Nephron progenitor cell (in vitro differentiated cells): ENCODE measurements at regions not wholly inside any gene's neighbourhood (a gene's known extent, or its start where the extent isn't known, plus 50 kb on each side); places are given as distances from the start of the nearest gene placed in this dataset.

ENCODE experiments used
- DNase-seq: peaks from one replicate; pipeline ENCODE4 v3.0.0; 2021
- H3K27ac Mint-ChIP-seq: 2 replicates; pipeline ENCODE4 v1.8.0; 2021; ENCODE audit warnings: mild to moderate bottlenecking, moderate library complexity, mixed read lengths
- H3K27me3 Mint-ChIP-seq: 2 replicates; pipeline ENCODE4 v1.8.0; 2021; ENCODE audit warnings: mild to moderate bottlenecking, low read depth, mixed read lengths; ENCODE audit not compliant: poor library complexity
- H3K36me3 Mint-ChIP-seq: 2 replicates; pipeline ENCODE4 v1.8.0; 2021; ENCODE audit warnings: low read depth, mixed read lengths
- H3K4me1 Mint-ChIP-seq: 2 replicates; pipeline ENCODE4 v1.8.0; 2021; ENCODE audit warnings: mixed read lengths
- H3K4me3 Mint-ChIP-seq: 2 replicates; pipeline ENCODE4 v1.8.0; 2021; ENCODE audit warnings: mild to moderate bottlenecking, moderate library complexity, mixed read lengths
- H3K9me3 Mint-ChIP-seq: 2 replicates; pipeline ENCODE4 v1.8.0; 2021; ENCODE audit warnings: mild to moderate bottlenecking, moderate library complexity, mixed read lengths
- CTCF ChIP-seq: fragments of 200-600 bp; sonication (generic); IDR thresholded peaks from 2 replicates; pipeline ENCODE4 v1.5.0; 2021; ENCODE audit warnings: antibody characterized with exemption

GRCh38 chr20:40602381-40602780, 86.7 kb downstream of the MAFB start:
- H3K27ac Mint-ChIP-seq, result no peak overlapping the region
- peaks cover 22% of the 10 kb centered on the region for H3K9me3 Mint-ChIP-seq
- no peaks in the 10 kb centered on the region for H3K27me3 Mint-ChIP-seq
- no peak for DNase-seq
- peaks cover 6% of the 10 kb centered on the region for H3K36me3 Mint-ChIP-seq
- no peak overlapping the region for H3K4me3 Mint-ChIP-seq
- TF ChIP-seq CTCF, result no peak
- peaks cover 5% of the 10 kb centered on the region for H3K4me1 Mint-ChIP-seq

GRCh38 chr20:40600441-40601219, 88.4 kb downstream of the MAFB start:
- H3K4me1 Mint-ChIP-seq, result peaks cover 5% of the 10 kb centered on the region
- peak overlapping the region; percentile 7 for H3K27ac Mint-ChIP-seq
- H3K27me3 Mint-ChIP-seq, result peaks cover 8% of the 10 kb centered on the region
- DNase-seq, result no peak
- H3K9me3 Mint-ChIP-seq, result peaks cover 22% of the 10 kb centered on the region
- no peak overlapping the region for H3K4me3 Mint-ChIP-seq
- peaks cover 6% of the 10 kb centered on the region for H3K36me3 Mint-ChIP-seq
- TF ChIP-seq CTCF, result no peak

DNA sequence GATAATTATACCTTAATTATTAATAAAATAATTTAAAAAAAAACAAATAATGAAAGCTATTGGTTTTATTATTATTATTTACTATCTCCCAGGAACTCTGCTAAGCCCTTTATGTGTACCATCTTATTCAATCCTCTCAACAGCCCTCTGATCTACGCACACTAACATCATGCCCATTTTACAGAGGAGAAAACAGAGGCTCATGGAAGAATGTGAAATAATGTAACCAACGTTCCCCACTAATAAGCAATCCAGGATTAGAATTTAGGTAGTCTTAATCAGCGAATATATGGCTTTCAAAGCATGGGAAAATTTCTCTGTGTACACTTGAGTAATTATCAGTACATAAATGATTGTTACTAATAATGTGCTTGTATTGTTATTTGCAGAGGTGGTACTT, 89.0 kb downstream of the MAFB start:
- Mint-ChIP-seq H3K27me3 (peaks cover 8% of the 10 kb centered on the region), H3K4me1 (peaks cover 5% of the 10 kb centered on the region), H3K27ac (no peak overlapping the region), H3K9me3 (peaks cover 22% of the 10 kb centered on the region), H3K4me3 (no peak overlapping the region), H3K36me3 (peaks cover 6% of the 10 kb centered on the region)
- TF ChIP-seq CTCF, result no peak
- DNase-seq, result no peak

- Mint-ChIP-seq H3K4me1 (no peaks in the 10 kb centered on the region), H3K36me3 (no peaks in the 10 kb centered on the region), H3K27me3 (peaks cover 54% of the 10 kb centered on the region), H3K4me3 (no peak overlapping the region), H3K27ac (no peak overlapping the region), H3K9me3 (peaks cover 4% of the 10 kb centered on the region)
- DNase-seq, result no peak
- no peak for TF ChIP-seq CTCF
Measured at GRCh38 chr20:40592941-40593340, 96.1 kb downstream of the MAFB start.

GRCh38 chr20:40591536-40591935, 97.5 kb downstream of the MAFB start:
- Mint-ChIP-seq H3K4me3 (no peak overlapping the region), H3K27me3 (peaks cover 51% of the 10 kb centered on the region), H3K36me3 (no peaks in the 10 kb centered on the region), H3K27ac (no peak overlapping the region), H3K4me1 (no peaks in the 10 kb centered on the region), H3K9me3 (peaks cover 4% of the 10 kb centered on the region)
- TF ChIP-seq CTCF, result no peak
- no peak for DNase-seq

DNA sequence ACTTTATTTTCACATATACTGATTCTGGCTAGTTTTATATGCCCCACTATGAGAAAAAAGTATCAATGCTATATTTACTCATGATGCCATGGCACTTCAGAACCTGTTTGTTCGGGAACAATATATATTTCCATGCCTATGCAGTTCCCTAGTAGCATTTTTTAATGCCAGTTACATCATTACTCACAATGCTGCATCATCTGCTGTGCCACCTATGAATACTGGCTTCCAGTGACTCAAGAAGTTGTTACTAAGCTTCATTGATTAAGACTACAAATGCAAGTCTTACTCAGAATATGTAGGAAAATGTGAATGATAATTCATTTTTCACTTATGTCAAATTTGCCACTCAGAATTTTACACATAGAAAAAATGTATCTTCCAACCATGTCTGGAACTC, 97.9 kb downstream of the MAFB start:
- Mint-ChIP-seq H3K4me1 (no peaks in the 10 kb centered on the region), H3K27ac (no peak overlapping the region), H3K27me3 (peaks cover 54% of the 10 kb centered on the region), H3K4me3 (no peak overlapping the region), H3K9me3 (peaks cover 4% of the 10 kb centered on the region), H3K36me3 (no peaks in the 10 kb centered on the region)
- DNase-seq, result no peak
- no peak for TF ChIP-seq CTCF
